ENCODE measurements at regions not wholly inside any gene's neighbourhood (a gene's known extent, or its start where the extent isn't known, plus 50 kb on each side); places are given as distances from the start of the nearest gene placed in this dataset.

- H3K4me3 ChIP-seq (ENCODE audit: low read length) = no peak overlapping the region
- no peak for TF ChIP-seq CTCF (IDR thresholded peaks at IDR 0.05; ENCODE audit: insufficient read depth, low read depth, low read length, missing control alignments)
- peak; percentile 97 for DNase-seq (ENCODE audit: low read depth)
Measured at GRCh38 chr1:201713086-201713810, 115.7 kb upstream of the IPO9 start.

GRCh38 chr1:201714542-201715329, 114.2 kb upstream of the IPO9 start:
- DNase-seq (ENCODE audit: low read depth) = peak; percentile 99
- no peak overlapping the region for H3K4me3 ChIP-seq (ENCODE audit: low read length)
- TF ChIP-seq CTCF (IDR thresholded peaks at IDR 0.05; ENCODE audit: insufficient read depth, low read depth, low read length, missing control alignments) = no peak

- no peak for DNase-seq (ENCODE audit: low read depth)
- H3K4me3 ChIP-seq (ENCODE audit: low read length) = no peak overlapping the region
- no peak for TF ChIP-seq CTCF (IDR thresholded peaks at IDR 0.05; ENCODE audit: insufficient read depth, low read depth, low read length, missing control alignments)
Measured at GRCh38 chr1:201715351-201715750, 113.6 kb upstream of the IPO9 start.

GRCh38 chr1:201715801-201716741, 112.9 kb upstream of the IPO9 start:
- DNase-seq (ENCODE audit: low read depth) = no peak
- no peak overlapping the region for H3K4me3 ChIP-seq (ENCODE audit: low read length)
- no peak for TF ChIP-seq CTCF (IDR thresholded peaks at IDR 0.05; ENCODE audit: insufficient read depth, low read depth, low read length, missing control alignments)

- H3K4me3 ChIP-seq (ENCODE audit: low read length) = no peak overlapping the region
- no peak for TF ChIP-seq CTCF (IDR thresholded peaks at IDR 0.05; ENCODE audit: insufficient read depth, low read depth, low read length, missing control alignments)
- no peak for DNase-seq (ENCODE audit: low read depth)
Measured at GRCh38 chr1:201716742-201717135, 112.2 kb upstream of the IPO9 start.

- DNase-seq (ENCODE audit: low read depth) = no peak
- H3K4me3 ChIP-seq (ENCODE audit: low read length) = no peak overlapping the region
- no peak for TF ChIP-seq CTCF (IDR thresholded peaks at IDR 0.05; ENCODE audit: insufficient read depth, low read depth, low read length, missing control alignments)
Measured at GRCh38 chr1:201717286-201717685, 111.7 kb upstream of the IPO9 start.
